ENCODE measurements at regions not wholly inside any gene's neighbourhood (a gene's known extent, or its start where the extent isn't known, plus 50 kb on each side); places are given as distances from the start of the nearest gene placed in this dataset.

DNA sequence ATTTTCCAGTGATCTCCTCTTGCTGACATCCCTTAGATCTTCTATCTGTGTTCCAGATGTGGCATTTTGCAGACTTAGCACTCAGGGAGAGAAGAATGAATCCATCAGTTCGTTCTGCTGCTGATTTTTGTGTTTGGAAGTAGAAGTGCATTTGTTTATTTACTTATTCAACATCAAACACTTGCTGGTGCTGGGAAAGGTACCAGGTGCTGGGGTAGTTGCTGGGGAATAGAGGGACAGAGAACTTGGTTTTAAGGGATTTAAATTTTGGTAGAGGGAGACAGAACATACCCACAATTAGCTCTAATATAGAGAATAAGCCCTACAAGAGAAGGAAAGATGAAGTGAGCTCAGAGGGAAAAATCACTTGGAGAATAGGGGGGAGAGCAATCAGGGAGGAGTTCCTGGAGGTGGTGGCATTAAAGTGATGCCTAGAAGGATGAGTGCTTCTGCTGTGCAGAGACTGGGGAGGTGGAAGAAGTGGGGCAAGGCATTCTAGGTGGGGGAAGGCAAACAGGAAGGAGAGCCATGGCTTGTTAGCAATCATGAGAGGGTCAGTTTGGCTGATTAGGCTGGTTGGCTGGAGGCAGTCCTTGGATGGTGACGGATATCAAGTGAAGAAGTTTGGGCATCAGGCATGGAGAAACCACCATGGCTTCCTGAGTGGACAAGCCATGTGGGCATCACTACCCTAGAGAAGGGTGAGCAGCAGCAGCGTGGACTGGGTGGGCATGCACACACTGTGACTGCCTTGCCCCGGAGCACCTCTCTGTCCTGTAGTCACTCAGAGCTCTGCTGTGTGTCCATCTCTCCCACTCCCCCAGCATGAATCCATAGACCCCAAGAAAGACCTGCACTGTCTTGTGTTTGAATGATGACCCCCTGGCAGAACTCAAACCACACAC, 197.3 kb downstream of the OPA1 start:
- TF ChIP-seq, protein P1, sequence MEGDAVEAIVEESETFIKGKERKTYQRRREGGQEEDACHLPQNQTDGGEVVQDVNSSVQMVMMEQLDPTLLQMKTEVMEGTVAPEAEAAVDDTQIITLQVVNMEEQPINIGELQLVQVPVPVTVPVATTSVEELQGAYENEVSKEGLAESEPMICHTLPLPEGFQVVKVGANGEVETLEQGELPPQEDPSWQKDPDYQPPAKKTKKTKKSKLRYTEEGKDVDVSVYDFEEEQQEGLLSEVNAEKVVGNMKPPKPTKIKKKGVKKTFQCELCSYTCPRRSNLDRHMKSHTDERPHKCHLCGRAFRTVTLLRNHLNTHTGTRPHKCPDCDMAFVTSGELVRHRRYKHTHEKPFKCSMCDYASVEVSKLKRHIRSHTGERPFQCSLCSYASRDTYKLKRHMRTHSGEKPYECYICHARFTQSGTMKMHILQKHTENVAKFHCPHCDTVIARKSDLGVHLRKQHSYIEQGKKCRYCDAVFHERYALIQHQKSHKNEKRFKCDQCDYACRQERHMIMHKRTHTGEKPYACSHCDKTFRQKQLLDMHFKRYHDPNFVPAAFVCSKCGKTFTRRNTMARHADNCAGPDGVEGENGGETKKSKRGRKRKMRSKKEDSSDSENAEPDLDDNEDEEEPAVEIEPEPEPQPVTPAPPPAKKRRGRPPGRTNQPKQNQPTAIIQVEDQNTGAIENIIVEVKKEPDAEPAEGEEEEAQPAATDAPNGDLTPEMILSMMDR (IDR thresholded peaks at IDR 0.05): no peak
- no peak for TF ChIP-seq POLR2A (IDR thresholded peaks at IDR 0.05)

Measured in lower leg skin (tissue), 3 donors.